ENCODE measurements at regions not wholly inside any gene's neighbourhood (a gene's known extent, or its start where the extent isn't known, plus 50 kb on each side); places are given as distances from the start of the nearest gene placed in this dataset.

GRCh38 chr7:69184339-69184738 lies 413.9 kb upstream of the AUTS2 start:
- no peak overlapping the region for H3K9ac ChIP-seq (ENCODE audit: low read depth, low read length)
- H3K9me3 ChIP-seq (ENCODE audit: insufficient read depth, low read length, severe bottlenecking), result no peaks in the 10 kb centered on the region
- no peak overlapping the region for H2AFZ ChIP-seq (ENCODE audit: low read depth, low read length)
- ATAC-seq (ENCODE audit: insufficient read depth, low read depth) (no peak), DNase-seq (no peak)
- no peaks in the 10 kb centered on the region for H3K36me3 ChIP-seq (ENCODE audit: insufficient read depth, low read length)
- no peaks in the 10 kb centered on the region for H4K20me1 ChIP-seq (ENCODE audit: insufficient read depth, low read length)
- H3K27ac ChIP-seq (ENCODE audit: low read length), result no peak overlapping the region
- H3K4me1 ChIP-seq (ENCODE audit: insufficient read depth, low read length), result 0 out of 2 replicates have a peak, but pooled peaks cover 4% of the 10 kb centered on the region
- no peak overlapping the region for H3K4me2 ChIP-seq (ENCODE audit: insufficient read depth, low read length)
- no peak for TF ChIP-seq CTCF (IDR thresholded peaks at IDR 0.05; ENCODE audit: borderline replicate concordance, extremely low read depth, low read length, poor library complexity, severe bottlenecking)
- H3K79me2 ChIP-seq (ENCODE audit: insufficient read depth, low read length), result no peaks in the 10 kb centered on the region
- no peaks in the 10 kb centered on the region for H3K27me3 ChIP-seq (ENCODE audit: insufficient read depth, low read length, poor library complexity)
- no peak overlapping the region for H3K4me3 ChIP-seq (ENCODE audit: low read depth in 1 of 2, low read length in 2 of 2)

GRCh38 chr7:69185170-69185569 lies 413.1 kb upstream of the AUTS2 start:
- no peak overlapping the region for H3K4me2 ChIP-seq (ENCODE audit: insufficient read depth, low read length)
- H3K27ac ChIP-seq (ENCODE audit: low read length), result no peak overlapping the region
- no peaks in the 10 kb centered on the region for H3K36me3 ChIP-seq (ENCODE audit: insufficient read depth, low read length)
- DNase-seq (no peak), ATAC-seq (ENCODE audit: insufficient read depth, low read depth) (no peak)
- H3K27me3 ChIP-seq (ENCODE audit: insufficient read depth, low read length, poor library complexity), result no peaks in the 10 kb centered on the region
- no peak overlapping the region for H3K9ac ChIP-seq (ENCODE audit: low read depth, low read length)
- H4K20me1 ChIP-seq (ENCODE audit: insufficient read depth, low read length), result no peaks in the 10 kb centered on the region
- 0 out of 2 replicates have a peak, but pooled peaks cover 4% of the 10 kb centered on the region for H3K4me1 ChIP-seq (ENCODE audit: insufficient read depth, low read length)
- H3K9me3 ChIP-seq (ENCODE audit: insufficient read depth, low read length, severe bottlenecking), result no peaks in the 10 kb centered on the region
- no peaks in the 10 kb centered on the region for H3K79me2 ChIP-seq (ENCODE audit: insufficient read depth, low read length)
- H2AFZ ChIP-seq (ENCODE audit: low read depth, low read length), result no peak overlapping the region
- TF ChIP-seq EZH2 (IDR thresholded peaks at IDR 0.05; ENCODE audit: borderline replicate concordance, low read depth, low read length, severe bottlenecking) (no peak), CTCF (IDR thresholded peaks at IDR 0.05; ENCODE audit: borderline replicate concordance, extremely low read depth, low read length, poor library complexity, severe bottlenecking) (no peak)
- H3K4me3 ChIP-seq (ENCODE audit: low read depth in 1 of 2, low read length in 2 of 2), result no peak overlapping the region

- TF ChIP-seq CTCF (IDR thresholded peaks at IDR 0.05; ENCODE audit: borderline replicate concordance, extremely low read depth, low read length, poor library complexity, severe bottlenecking) (no peak), EZH2 (IDR thresholded peaks at IDR 0.05; ENCODE audit: borderline replicate concordance, low read depth, low read length, severe bottlenecking) (no peak)
- Histone ChIP-seq H2AFZ (ENCODE audit: low read depth, low read length) (no peak overlapping the region), H3K4me1 (ENCODE audit: insufficient read depth, low read length) (0 out of 2 replicates have a peak, but pooled peaks cover 4% of the 10 kb centered on the region), H3K9ac (ENCODE audit: low read depth, low read length) (no peak overlapping the region), H3K79me2 (ENCODE audit: insufficient read depth, low read length) (no peaks in the 10 kb centered on the region), H4K20me1 (ENCODE audit: insufficient read depth, low read length) (no peaks in the 10 kb centered on the region), H3K4me3 (ENCODE audit: low read depth in 1 of 2, low read length in 2 of 2) (no peak overlapping the region), H3K27ac (ENCODE audit: low read length) (no peak overlapping the region), H3K9me3 (ENCODE audit: insufficient read depth, low read length, severe bottlenecking) (no peaks in the 10 kb centered on the region), H3K36me3 (ENCODE audit: insufficient read depth, low read length) (no peaks in the 10 kb centered on the region), H3K27me3 (ENCODE audit: insufficient read depth, low read length, poor library complexity) (no peaks in the 10 kb centered on the region), H3K4me2 (ENCODE audit: insufficient read depth, low read length) (no peak overlapping the region)
- DNase-seq (no peak), ATAC-seq (ENCODE audit: insufficient read depth, low read depth) (no peak)
Observed at GRCh38 chr7:69186974-69187373, 411.3 kb upstream of the AUTS2 start.

- Histone ChIP-seq H3K9me3 (ENCODE audit: insufficient read depth, low read length, severe bottlenecking) (no peaks in the 10 kb centered on the region), H3K9ac (ENCODE audit: low read depth, low read length) (no peak overlapping the region), H3K4me1 (ENCODE audit: insufficient read depth, low read length) (0 out of 2 replicates have a peak, but pooled peaks cover under 1% of the 10 kb centered on the region), H3K4me2 (ENCODE audit: insufficient read depth, low read length) (no peak overlapping the region), H3K27ac (ENCODE audit: low read length) (no peak overlapping the region), H4K20me1 (ENCODE audit: insufficient read depth, low read length) (no peaks in the 10 kb centered on the region), H3K4me3 (ENCODE audit: low read depth in 1 of 2, low read length in 2 of 2) (no peak overlapping the region), H3K36me3 (ENCODE audit: insufficient read depth, low read length) (no peaks in the 10 kb centered on the region), H2AFZ (ENCODE audit: low read depth, low read length) (no peak overlapping the region), H3K27me3 (ENCODE audit: insufficient read depth, low read length, poor library complexity) (no peaks in the 10 kb centered on the region), H3K79me2 (ENCODE audit: insufficient read depth, low read length) (no peaks in the 10 kb centered on the region)
- DNase-seq, result no peak
- no peak for ATAC-seq (ENCODE audit: insufficient read depth, low read depth)
- no peak for TF ChIP-seq EZH2 (IDR thresholded peaks at IDR 0.05; ENCODE audit: borderline replicate concordance, low read depth, low read length, severe bottlenecking)
- no peak for TF ChIP-seq CTCF (IDR thresholded peaks at IDR 0.05; ENCODE audit: borderline replicate concordance, extremely low read depth, low read length, poor library complexity, severe bottlenecking)
Observed at GRCh38 chr7:69187824-69188333, 410.4 kb upstream of the AUTS2 start.

Data from DND-41 (cell line).